22Rv1 (cell line): ENCODE measurements at regions not wholly inside any gene's neighbourhood (a gene's known extent, or its start where the extent isn't known, plus 50 kb on each side); places are given as distances from the start of the nearest gene placed in this dataset.

ENCODE experiments used
- H3K27ac ChIP-seq: fragments of 450-650 bp; 2 replicates; pipeline ENCODE4 v1.5.1; 2017
- CTCF ChIP-seq: fragments of 450-650 bp; IDR thresholded peaks from 2 replicates; pipeline ENCODE4 v1.5.1; 2017; ENCODE audit warnings: mild to moderate bottlenecking
- ZFX ChIP-seq: fragments of 450-650 bp; IDR thresholded peaks from 2 replicates; pipeline ENCODE4 v1.6.1; 2017; ENCODE audit warnings: antibody characterized with exemption, borderline replicate concordance

GRCh38 chr10:111593578-111593977 lies 516.7 kb downstream of the ADRA2A start:
- TF ChIP-seq ZFX (no peak), CTCF (no peak)
- no peak overlapping the region for H3K27ac ChIP-seq

DNA sequence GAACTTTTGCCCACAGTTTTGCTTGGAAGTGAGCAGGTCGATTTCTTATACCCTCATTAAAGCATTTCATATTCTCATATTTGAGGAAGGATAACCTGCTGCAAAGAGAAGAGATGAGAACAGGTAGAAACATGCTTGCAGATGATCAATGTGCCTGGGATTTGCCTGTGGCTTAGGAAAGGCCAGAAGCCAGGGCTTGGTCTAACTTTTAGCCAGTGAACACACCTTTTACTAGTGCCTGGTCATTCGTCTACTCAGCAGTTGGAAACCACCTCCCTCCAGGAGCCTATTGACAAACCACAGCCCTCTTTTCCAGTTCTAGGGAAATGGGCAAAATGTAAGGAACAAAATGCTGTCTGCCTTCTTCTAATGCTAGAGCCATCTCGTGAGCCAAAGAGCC lies 518.3 kb downstream of the ADRA2A start:
- H3K27ac ChIP-seq: no peak overlapping the region
- no peak for TF ChIP-seq ZFX
- TF ChIP-seq CTCF: no peak

DNA sequence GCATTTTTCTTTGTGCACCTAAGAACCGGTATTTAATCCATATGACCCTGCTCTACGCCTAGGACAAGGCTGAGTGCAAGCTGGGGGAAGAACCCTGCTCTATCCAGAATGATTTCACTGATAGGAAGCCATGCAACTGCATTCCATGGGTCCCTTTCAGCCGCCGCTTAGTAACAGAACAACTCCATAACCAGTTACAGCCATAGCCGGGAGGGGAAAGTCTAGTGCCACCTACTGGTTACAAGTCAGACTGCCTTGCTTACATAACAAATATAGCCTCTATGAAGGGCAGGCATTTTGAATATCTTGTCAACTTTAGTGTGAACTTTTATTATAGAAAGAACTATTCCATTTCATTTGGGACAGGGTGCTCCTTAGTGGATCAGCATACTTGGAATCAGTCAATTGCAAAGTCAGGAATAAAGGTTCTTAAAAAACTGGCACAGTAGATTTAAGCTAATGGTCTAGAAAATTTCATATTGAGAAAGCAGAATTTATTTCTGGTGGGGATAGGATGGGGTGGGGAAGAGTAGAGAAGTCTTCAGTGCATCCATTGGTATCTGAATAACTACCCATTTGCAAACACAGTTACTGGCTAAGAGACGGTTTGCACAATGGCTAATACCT lies 521.7 kb downstream of the ADRA2A start:
- no peak overlapping the region for H3K27ac ChIP-seq
- no peak for TF ChIP-seq ZFX
- peak; percentile 91 for TF ChIP-seq CTCF

- H3K27ac ChIP-seq: no peak overlapping the region
- no peak for TF ChIP-seq CTCF
Observed at GRCh38 chr10:111599943-111600342, 523.1 kb downstream of the ADRA2A start.

- no peak for TF ChIP-seq CTCF
- H3K27ac ChIP-seq: no peak overlapping the region
Observed at GRCh38 chr10:111600772-111601171, 523.9 kb downstream of the ADRA2A start.

DNA sequence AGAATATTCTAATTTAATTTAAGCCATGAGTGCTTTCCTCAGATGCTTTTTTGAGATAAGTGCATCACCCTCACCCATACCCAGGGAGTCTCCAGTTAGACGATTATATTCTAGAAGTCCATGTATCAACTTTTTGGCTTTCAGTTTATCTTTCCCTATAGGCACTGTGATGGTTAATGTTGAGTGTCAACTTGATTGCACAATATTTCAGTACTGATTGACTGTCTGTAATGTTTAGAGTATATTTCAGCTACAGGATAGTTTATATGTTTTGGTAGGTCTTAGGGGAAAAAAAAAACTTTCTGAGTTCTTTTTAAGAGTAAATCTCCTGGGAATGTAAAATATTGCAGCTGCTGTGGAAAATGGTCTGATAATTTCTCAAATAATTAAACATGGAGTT lies 535.4 kb downstream of the ADRA2A start:
- H3K27ac ChIP-seq: no peak overlapping the region
- TF ChIP-seq CTCF (no peak), ZFX (no peak)

DNA sequence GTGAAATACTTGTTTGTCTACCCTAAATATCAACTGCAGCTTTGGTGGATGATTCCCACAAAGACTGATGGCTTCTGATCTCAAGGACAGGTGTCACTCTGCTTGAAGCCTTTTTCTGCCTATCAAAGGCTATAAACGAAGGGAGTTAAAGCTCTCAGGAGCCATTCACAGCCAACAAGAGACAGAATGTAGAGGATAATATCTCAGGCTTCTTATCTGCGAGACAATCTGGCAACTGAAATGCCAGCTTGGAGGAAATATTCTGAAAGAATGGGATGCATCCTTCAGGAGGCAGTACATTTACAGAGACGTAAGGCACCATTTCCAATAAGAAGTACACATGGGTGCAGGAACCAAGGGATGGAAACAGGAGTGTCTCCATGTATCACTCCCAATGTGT lies 549.4 kb downstream of the GPAM start:
- no peak overlapping the region for H3K27ac ChIP-seq
- no peak for TF ChIP-seq ZFX
- no peak for TF ChIP-seq CTCF
